ENCODE measurements at regions not wholly inside any gene's neighbourhood (a gene's known extent, or its start where the extent isn't known, plus 50 kb on each side); places are given as distances from the start of the nearest gene placed in this dataset.

DNA sequence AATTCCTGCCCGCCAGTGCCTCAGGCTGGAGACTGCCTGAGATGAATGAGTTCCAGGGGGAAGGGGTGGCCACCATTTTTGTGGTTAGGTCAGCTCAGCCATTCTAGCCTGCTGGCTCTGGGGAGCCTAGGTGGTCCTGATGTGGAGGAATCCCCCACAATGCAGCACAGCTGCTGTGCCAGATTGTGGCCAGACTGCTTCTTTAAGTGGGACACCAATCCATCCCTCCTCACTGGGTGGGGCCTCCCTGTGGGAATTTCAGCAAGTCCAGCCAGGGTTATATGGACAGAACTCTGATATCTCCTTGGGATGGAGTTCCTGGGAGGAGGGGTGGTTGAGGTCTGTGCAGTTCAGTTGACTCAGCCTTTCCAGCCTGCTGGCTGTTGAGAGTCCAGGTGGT, 51.2 kb upstream of the DAP start:
- no peak for DNase-seq (ENCODE audit: insufficient read length, low spot score)
- FAIRE-seq: no peak
- TF ChIP-seq POLR2A (IDR thresholded peaks at IDR 0.05; ENCODE audit: low read depth, low read length): no peak
